NCI-H82 treated with DMSO at 0.1 percent for 48 hours (cell line): ENCODE measurements at regions not wholly inside any gene's neighbourhood (a gene's known extent, or its start where the extent isn't known, plus 50 kb on each side); places are given as distances from the start of the nearest gene placed in this dataset.

ENCODE experiments used
- DNase-seq: peaks from one replicate; lab custom pipeline; 2025; ENCODE audit not compliant: unreplicated experiment; lab: John Stamatoyannopoulos, UW

DNA sequence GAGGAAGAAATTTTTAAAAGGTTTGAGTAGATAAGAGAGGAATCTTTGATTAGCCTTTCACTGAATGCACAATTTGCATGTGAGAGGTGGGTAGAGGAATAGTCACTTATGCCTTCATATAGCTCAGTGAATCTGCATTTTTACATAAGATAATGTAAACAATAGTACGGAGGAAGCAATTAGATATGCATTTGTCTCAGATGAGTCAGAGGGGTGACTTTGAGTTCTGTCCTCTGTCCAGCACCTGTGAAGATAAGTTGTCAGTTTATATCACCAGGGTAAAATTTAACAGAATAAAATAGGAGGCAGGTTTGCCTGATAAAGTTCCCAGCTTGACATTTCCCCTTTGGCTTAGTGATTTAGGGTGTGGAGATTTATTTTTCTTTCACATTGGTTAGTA is 841.9 kb downstream of the PCDH18 start:
- DNase-seq: no peak

DNA sequence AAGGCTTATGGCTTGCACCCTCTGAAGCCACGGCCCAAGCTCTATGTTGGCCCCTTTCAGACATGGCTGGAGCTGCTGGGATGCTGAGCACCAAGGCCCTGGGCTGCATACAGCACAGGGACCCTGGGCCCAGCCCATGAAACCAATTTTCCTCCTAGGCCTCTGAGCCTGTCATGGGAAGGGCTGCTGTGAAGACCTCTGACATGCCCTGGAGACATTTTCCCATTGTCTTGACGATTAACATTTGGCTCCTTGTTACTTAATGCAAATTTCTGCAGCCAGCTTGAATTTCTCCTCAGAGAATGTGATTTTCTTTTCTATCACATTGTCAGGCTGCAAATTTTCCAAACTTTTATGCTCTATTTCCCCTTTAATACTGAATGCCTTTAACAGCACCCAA is 844.7 kb downstream of the PCDH18 start:
- no peak for DNase-seq

DNA sequence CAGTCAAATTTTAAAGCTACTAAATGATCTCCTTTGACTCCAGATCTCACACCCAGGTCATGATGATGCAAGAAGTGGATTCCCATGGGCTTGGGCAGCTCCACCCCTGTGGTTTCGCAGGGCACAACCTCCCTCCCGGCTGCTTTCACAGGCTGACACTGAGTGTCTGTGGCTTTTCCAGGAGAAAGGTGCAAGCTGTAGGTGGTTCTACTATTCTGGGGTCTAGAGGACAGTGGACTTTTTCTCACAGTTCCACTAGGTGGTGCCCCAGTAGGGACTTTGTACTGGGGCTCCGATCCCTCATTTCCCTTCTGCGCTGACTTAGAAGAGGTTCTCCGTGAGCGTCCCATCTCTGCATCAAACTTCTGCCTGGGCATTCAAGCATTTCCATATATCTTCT is 845.2 kb downstream of the PCDH18 start:
- DNase-seq: no peak

DNA sequence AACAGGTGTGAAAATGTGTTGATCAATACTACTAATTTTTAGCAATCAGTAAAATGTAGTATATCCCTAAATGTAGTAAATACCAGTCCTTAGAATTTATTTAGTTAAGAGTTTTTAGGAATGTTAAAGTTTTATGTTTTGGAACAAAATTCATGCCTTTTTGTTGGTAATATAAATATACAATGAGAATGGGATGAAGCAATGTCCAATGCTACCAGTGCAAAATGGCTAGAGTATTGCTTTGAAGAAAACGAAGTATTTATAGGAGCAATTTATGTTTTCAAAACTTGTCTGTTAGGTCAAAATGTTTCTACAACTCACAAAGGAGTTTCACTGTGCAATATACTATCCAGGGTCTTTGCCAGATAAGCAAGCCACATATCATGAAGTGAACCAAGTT is 851.5 kb downstream of the PCDH18 start:
- no peak for DNase-seq

DNA sequence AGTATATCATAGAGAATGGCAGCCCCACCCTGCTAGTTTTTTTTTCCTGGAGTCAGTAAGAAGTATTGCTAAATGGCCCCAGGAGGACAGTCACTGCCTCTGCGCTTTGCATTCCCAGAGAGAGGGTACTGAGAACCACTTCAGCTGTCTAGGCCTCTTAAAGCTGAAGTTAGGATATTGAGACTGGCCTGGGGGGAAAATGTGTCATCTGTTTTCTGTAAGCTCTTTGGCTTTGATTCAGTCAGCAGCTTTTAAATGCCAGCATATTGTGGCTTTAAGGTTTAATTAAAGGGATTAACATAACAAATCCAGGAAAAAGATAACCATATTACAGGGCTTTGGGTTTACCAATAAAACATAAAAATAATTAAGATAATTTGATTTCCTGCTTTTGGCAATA is 852.0 kb downstream of the PCDH18 start:
- DNase-seq: peak; percentile 84

DNA sequence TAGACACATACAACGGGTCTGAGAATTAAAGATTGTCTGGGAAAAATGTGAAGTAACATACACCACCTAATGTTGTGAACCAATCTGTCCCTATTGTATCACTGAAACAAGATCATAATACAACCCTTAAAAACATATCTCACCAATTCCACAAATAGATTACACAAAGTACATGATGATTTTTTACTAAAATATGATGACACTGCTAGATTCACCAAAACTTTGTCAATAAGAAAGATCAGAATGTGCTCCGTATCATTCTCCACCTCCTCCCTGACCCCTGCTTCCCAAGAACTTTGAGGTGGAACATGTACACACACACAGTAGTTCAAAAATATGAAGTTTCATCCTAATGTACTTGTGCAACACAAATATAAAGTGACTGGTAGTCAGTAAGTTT is 862.0 kb downstream of the PCDH18 start:
- DNase-seq: no peak

DNA sequence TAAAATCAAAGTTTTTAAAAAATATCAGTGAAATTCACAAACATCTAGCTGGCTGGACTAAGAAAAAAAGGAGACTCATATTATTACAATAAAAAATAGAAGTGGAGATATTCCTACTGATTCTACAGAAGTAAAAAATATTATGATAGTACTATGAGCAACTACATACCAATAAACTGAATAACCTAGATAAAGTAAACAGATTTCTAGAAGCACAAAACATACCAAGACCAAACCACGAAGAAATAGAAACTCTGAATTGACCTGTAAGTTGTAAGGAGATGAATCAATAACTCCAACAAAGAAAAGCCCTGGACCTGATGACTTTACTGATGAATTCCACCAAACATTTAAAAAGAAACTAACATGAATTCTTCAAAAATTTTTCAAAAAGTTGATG is 867.3 kb downstream of the PCDH18 start:
- DNase-seq: no peak

DNA sequence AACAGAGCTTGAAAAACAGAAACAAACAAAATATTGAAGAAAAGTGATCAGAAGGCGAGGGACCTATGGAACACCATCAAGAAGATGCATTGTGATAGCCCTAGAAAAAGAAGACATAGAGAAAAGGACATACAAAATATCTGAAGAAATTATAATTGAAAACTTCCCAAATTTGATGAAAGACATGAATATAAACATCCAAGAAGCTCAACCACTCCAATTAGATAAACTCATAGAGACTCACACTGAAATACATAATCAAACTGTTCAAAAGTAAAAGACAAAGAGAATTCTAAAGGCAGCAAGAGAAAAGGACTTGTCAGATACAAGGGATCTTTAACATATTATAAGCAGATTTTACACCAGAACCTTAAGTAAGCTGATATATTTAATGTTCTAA is 869.8 kb downstream of the PCDH18 start:
- no peak for DNase-seq

DNA sequence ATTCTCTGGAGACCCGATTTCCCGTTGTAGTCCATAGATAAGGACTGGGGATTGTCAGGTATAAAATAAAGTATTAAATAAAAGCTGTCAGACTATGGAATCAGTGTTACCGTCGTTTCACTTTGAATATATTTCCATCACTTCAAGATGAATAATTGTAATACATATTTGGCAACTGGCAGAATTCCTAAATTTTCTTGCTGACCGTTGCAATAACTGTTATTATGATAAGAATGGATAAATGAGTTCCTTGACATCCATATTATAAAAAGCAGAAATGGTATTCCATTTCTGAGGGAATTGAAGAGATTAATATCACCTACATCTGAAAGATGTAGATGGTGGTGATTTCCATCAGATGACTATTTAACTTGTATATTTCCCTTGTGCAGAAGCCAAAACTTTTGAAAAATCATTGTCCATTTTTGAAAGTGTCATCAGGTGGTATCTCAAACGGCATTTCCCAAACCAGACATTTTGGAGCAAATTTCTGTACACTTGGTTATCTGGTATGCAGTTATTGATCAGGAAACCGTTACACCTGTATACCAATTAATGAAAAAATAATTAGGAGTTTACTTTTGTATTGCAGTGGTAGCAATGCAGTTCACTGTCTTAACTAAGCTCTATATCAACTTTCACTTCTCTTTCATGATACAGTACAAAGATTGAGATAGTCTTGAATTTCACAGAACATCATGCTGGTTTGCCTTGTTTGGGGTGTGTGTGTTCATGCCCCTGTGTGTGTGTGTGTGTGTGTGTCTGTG is 878.5 kb downstream of the PCDH18 start:
- no peak for DNase-seq

DNA sequence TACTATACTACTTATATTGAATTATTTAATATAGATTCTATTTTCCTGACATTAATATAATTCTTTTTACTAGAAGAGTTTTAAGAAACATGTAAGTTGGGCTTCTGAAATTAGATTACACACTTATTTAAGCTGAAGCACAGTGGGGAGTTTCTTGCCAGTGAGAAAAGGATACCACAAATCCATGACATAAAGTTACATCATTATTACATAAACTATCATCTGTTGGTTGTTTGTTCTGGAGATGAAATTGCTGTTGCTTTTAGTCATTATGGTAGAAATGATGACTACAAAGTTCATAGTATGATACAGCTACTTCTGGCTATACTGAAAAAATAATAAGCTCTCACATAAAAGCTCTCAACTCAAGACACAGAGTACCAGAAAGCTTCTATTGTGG is 880.4 kb downstream of the PCDH18 start:
- no peak for DNase-seq

DNA sequence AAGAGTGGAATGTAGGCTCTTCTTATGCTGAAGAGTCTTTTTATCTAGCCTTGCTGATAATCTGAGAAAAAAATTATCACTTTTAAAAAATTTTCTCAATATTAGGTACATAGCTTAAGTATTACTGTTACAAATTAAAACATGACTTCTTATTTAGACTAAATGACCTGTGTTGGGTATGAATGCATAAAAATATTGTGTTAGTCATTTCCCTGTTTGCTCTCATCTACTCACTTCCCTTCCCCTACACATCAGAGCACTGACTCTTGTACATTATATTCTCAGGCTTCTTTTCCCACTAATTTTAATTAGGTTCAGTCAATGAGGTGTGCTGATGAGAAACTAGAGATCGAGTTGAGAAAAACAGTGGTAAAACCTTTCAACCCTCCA is 881.0 kb downstream of the PCDH18 start:
- no peak for DNase-seq

DNA sequence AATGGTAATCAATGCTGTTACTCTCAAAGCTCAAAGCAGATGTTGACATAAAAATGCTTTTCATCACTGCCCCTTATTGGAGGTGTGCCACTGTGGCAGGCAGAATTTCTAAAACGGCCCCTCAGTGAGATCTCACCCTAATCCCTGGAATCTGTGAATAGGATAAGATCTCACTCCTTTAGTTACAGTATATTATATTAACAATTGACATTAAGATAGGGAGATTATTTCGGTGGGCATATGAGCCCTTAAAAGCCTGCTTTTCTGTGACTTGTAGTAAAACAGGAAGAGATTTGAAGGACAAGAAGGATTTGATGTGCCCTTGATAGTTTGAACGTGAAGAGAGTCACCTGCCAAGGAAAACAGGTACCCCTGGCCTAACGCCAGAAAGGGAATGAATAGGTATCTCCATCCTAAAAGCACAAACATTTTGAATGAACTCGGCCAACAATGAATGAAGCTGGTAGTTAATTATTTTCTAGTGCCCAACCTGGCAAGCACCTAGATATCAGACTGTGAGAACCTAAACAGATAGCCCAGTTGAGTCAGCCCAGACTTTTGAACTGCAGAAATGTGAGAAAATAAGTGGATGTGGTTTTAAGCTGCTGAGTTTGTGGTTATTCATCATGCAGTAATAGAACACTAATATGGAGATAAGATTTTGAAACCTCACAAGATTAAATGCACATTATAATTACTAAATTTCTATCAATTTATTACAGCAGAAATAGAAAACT is 881.6 kb downstream of the PCDH18 start:
- DNase-seq: no peak

DNA sequence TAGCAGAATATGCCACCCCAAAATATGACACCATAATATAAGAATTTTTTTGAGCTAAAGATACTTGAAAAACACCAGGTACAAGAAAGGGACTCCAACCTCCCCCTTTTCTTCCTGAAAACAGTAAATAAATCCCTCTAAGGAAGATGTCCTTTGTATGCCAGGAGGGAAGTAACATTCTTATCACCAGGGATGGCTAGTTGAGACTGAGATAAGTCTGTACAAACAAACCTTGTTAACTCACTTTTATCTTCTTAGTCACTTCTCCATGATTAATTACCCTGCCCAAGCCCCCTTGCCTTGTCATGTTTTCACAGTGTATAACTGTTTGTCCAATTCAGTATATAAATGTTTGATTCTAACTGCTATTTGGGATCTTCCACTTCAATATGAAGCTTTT is 888.0 kb downstream of the PCDH18 start:
- DNase-seq: peak; percentile 37

DNA sequence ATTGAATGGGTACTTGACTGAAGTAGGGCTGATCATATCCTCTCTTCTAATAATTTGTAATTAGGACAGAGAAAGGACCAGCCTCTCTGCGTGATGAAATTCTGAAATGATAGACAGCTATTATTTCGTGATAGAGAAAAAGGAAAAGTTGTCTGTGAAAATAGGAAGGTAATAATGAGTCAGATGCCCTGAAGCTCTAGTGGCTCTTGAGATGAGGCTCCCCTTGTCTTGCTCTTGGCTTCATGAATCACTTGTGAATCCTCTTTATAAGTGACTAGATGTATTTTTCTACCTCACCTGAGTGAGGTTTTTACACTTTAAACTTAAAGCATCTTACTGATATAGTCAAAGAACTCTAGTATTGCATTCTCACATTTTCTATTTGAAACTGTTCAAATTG is 888.9 kb downstream of the PCDH18 start:
- DNase-seq: peak; percentile 22

DNA sequence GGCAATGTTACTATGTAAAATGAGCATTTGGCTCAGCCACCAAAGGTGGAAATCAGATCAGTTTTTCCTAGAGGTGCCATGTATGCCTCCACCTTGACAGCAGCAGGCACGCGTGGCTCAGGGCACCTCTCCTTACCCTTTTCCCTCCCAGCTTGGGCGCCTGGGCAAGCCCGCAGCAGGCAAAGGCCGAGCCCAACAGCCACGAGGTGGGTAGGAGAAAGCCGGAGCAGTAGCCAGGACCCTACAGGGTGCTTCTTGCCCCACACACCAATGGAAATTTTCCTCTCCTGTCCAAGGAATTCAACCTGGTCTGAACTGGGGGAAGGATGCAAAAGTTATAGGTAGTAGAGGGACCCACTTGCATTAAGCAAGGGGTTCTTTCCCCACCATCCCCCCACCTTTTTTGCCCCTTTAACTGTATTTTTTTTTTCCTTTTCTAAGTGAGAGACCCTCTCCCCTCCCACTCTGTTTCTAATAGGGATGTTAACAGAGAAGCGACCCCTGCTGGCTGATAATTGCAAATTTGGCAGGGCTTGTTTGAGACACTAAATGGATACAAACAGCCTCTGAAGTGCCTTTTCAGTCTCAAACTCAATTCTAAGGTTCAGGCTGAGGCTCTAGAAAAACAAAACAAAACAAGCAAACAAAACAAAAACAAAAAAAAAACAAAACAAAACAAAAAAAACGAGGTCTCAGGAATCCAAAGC is 895.1 kb downstream of the PCDH18 start:
- peak; percentile 1 for DNase-seq

DNA sequence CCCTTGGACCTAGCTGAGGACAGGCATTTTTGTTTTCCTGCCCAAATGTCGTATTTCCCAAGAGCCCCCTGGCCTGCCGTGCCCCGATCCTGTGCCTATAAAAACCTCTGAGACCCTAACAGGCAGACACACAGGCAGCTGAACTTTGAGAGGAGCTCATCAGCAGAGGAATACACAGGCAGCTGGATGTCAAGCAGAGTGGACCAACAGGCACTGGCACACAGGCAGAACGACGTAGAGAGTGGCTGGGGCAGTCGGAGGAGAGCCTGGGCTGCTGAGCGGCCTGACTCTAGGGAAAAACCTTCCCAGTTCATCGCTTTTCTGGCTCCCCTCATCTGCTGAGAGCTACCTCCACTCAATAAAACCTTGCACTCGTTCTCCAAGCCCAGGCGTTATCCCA is 896.1 kb downstream of the PCDH18 start:
- no peak for DNase-seq

DNA sequence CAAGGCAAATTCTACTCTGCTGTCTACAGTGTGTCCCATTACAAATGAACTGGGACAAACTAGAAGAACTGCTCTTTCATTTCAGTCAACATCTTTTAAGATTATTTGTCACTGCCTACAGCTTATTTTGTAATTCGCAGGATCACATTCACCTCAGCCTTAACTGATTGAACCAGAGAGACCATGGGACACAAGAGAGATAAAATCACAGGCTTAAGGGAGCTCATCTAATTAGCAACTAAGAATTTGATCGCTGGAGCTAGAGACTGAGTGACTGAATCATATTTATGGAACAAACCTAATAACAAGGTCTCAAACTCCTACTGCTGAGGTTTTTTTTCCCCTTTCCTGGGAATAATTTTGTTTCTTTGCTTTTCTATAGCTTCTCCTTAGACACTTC is 898.2 kb downstream of the PCDH18 start:
- peak; percentile 72 for DNase-seq

DNA sequence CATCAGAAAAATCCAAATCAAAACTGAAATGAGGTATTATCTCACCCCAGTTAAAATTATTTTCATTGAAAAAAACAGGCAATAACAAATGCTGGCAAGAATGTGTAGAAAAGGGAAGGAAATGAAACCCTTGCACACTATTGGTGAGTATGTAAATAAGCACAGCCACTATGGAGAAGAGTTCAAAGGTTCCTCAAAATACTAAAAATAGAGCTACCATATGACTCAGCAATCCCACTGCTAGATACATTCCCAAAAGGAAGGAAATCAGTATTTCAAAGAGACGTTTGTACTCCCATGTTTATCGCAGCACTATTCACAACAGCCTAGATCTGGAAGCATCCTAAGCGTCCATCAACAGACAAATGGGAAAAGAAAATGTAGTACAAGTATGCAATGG is 932.4 kb downstream of the PCDH18 start:
- DNase-seq: no peak

DNA sequence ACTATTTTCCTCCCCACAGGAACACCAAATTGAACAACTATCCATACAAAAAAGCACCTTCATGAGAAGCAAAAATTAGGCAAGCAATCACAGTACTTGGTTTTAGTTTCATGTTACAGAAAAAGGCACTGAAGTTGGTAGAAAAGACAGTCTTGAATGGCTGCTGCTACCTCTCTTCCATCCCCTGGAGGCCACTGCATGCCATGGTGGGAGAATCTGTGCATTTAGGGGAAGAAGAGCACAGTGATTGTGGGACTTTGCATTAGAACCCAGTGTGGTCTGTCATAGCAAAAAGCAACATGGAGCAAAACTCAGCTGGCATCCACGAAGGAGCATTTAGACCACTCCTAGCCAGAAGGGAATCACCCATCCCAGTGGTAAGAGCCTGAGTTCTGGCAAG is 941.9 kb downstream of the PCDH18 start:
- DNase-seq: no peak

DNA sequence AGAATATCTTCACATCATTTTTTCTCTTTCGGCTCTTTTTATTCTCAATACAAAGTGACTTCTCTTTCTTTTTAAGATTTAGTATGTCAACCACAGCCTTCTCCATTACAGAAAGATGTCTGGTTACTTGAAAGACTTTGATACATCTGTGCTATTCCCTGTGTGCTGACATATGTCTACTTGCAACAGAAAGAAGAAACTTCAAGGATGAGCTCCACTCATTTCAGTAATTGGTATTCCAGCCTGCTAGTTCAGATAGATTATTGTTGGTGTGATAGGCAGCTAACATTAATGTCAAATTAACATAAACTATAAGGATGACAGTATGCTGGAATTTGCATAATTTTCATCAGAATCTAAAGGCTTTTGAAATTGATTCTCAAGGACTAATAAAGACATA is 948.7 kb downstream of the PCDH18 start:
- no peak for DNase-seq

DNA sequence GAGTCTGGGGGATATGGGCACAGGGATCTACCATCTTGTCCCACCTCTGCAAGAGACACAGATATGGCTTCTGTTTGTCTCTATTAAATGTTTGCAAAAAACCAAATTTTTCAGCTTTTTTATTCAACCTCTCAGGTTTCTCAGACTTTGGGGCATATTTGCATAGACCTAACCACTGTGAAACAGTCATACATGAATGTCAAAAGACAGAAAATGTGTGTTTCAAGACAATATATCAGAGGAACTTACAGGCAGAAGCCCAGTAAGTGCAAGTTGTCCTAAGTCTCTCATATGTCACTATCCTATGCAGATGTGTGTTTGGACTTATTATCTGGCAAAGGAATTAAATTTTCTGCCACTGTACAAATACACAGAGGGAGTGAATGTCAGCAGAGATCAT is 951.2 kb downstream of the PCDH18 start:
- no peak for DNase-seq

DNA sequence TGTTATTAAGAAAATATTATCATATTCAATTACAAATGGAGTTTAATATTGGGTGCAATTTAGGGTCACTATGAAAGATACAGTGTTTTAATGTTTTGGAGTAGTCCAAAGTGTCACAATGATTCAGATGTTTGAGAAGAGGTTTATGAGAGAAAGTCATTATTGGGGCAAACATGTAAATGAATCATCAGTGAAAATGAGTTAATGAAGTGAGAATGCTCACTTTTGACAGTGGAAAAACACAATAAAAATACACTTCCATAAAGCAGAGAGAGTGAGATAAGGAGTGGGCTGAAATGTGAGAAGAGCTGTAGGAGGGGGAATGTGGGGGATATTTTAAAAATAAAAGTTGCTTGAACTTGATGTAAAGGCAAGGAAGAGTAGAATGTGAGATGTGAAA is 957.1 kb downstream of the PCDH18 start:
- no peak for DNase-seq
